ENCODE measurements at regions not wholly inside any gene's neighbourhood (a gene's known extent, or its start where the extent isn't known, plus 50 kb on each side); places are given as distances from the start of the nearest gene placed in this dataset.

- H4K20me1 ChIP-seq (ENCODE audit: insufficient read depth) = no peaks in the 10 kb centered on the region
- H3F3A ChIP-seq (replicated peaks; ENCODE audit: insufficient read depth) = no peaks in the 10 kb centered on the region
- CTCF ChIA-PET = interaction anchor here (0.6 kb wide), 1 partner anchor 159 kb away, joined by 3 read pairs; no protein-coding TSS in a partner anchor
- H3K4me3 ChIP-seq (ENCODE audit: low read depth in 2 of 2, low read length in 1 of 2) = no peak overlapping the region
- H3K9me2 ChIP-seq = no peaks in the 10 kb centered on the region
- H3K36me3 ChIP-seq (replicated peaks in 1 of 2; ENCODE audit: control insufficient read depth in 1 of 2, insufficient read depth in 2 of 2, low read length in 1 of 2) = no peaks in the 10 kb centered on the region
- DNase-seq = no peak
- no peak overlapping the region for H3K27ac ChIP-seq (ENCODE audit: low read depth in 2 of 2, low read length in 1 of 2)
- H3K4me2 ChIP-seq = no peak overlapping the region
- H3K79me2 ChIP-seq (ENCODE audit: insufficient read depth) = no peaks in the 10 kb centered on the region
- TF ChIP-seq TCF12 (IDR thresholded peaks at IDR 0.05) (no peak), USF1 (IDR thresholded peaks at IDR 0.05; ENCODE audit: borderline replicate concordance, low read depth) (no peak), SIN3A (IDR thresholded peaks at IDR 0.05; ENCODE audit: borderline replicate concordance, low read depth, low read length) (no peak), NRF1 (IDR thresholded peaks at IDR 0.05; ENCODE audit: low read depth, low read length) (no peak), EP300 (IDR thresholded peaks at IDR 0.05; ENCODE audit: borderline replicate concordance in 1 of 2, low read depth in 1 of 2, low read length in 1 of 2) (no peak), POLR2AphosphoS5 (IDR thresholded peaks at IDR 0.05; ENCODE audit: low read depth, low read length) (no peak)
- POLR2A ChIA-PET = no interaction called here
- 79% methylated on average over 6 of the region's 6 CpGs for WGBS (ENCODE audit: low lambda C conversion rate)
- no peaks in the 10 kb centered on the region for H3K4me1 ChIP-seq (ENCODE audit: control insufficient read depth in 1 of 2, insufficient read depth in 2 of 2, low read depth in 1 of 2, low read length in 1 of 2)
- no peaks in the 10 kb centered on the region for H3K27me3 ChIP-seq (ENCODE audit: insufficient read depth)
- H3K9ac ChIP-seq = no peak overlapping the region
- H2AFZ ChIP-seq (ENCODE audit: low read depth) = no peak overlapping the region
- H3K9me3 ChIP-seq = no peaks in the 10 kb centered on the region
These were observed 748.1 kb downstream of the DACH1 start for GRCh38 chr13:71118779-71119364.

- Histone ChIP-seq H3K9me2 (no peaks in the 10 kb centered on the region), H3K36me3 (replicated peaks in 1 of 2; ENCODE audit: control insufficient read depth in 1 of 2, insufficient read depth in 2 of 2, low read length in 1 of 2) (no peaks in the 10 kb centered on the region), H2AFZ (ENCODE audit: low read depth) (no peak overlapping the region), H3K4me3 (ENCODE audit: low read depth in 2 of 2, low read length in 1 of 2) (no peak overlapping the region), H3K9me3 (no peaks in the 10 kb centered on the region), H4K20me1 (ENCODE audit: insufficient read depth) (no peaks in the 10 kb centered on the region), H3K79me2 (ENCODE audit: insufficient read depth) (no peaks in the 10 kb centered on the region), H3K4me1 (ENCODE audit: control insufficient read depth in 1 of 2, insufficient read depth in 2 of 2, low read depth in 1 of 2, low read length in 1 of 2) (no peaks in the 10 kb centered on the region), H3F3A (replicated peaks; ENCODE audit: insufficient read depth) (no peaks in the 10 kb centered on the region), H3K27me3 (ENCODE audit: insufficient read depth) (no peaks in the 10 kb centered on the region), H3K27ac (ENCODE audit: low read depth in 2 of 2, low read length in 1 of 2) (no peak overlapping the region), H3K4me2 (no peak overlapping the region), H3K9ac (no peak overlapping the region)
- ChIA-PET POLR2A (no interaction called here), CTCF (no interaction called here)
- DNase-seq = no peak
- TF ChIP-seq USF2 (IDR thresholded peaks at IDR 0.05; ENCODE audit: borderline replicate concordance, low read depth, low read length) = no peak
- no peak for TF ChIP-seq GABPA (IDR thresholded peaks at IDR 0.05; ENCODE audit: low read depth)
- TF ChIP-seq CTCF (IDR thresholded peaks at IDR 0.05) = no peak
- TF ChIP-seq PBX3 (IDR thresholded peaks at IDR 0.05) = no peak
- no peak for TF ChIP-seq GATA2 (CRISPR knock-in tag; IDR thresholded peaks at IDR 0.05)
- no peak for TF ChIP-seq MXI1 (IDR thresholded peaks at IDR 0.05; ENCODE audit: low read depth, low read length)
- no peak for TF ChIP-seq TEAD4 (IDR thresholded peaks at IDR 0.05; ENCODE audit: borderline replicate concordance, insufficient read depth)
- TF ChIP-seq ELF1 (IDR thresholded peaks at IDR 0.05) = no peak
- TF ChIP-seq REST (IDR thresholded peaks at IDR 0.05; ENCODE audit: low read depth, low read length) = no peak
- no peak for TF ChIP-seq RFX5 (IDR thresholded peaks at IDR 0.05; ENCODE audit: low read length)
- TF ChIP-seq NRF1 (IDR thresholded peaks at IDR 0.05; ENCODE audit: low read depth, low read length) = no peak
- TF ChIP-seq JUND (IDR thresholded peaks at IDR 0.05) = no peak
- no peak for TF ChIP-seq TAF1 (IDR thresholded peaks at IDR 0.05; ENCODE audit: borderline replicate concordance, low read depth, low read length)
- no peak for TF ChIP-seq RCOR1 (IDR thresholded peaks at IDR 0.05; ENCODE audit: low read length)
- no peak for TF ChIP-seq RAD21 (IDR thresholded peaks at IDR 0.05; ENCODE audit: low read length)
- no peak for TF ChIP-seq FOSL2 (IDR thresholded peaks at IDR 0.05; ENCODE audit: borderline replicate concordance, low read depth)
- TF ChIP-seq MAX (IDR thresholded peaks at IDR 0.05; ENCODE audit: low read depth) = no peak
These were observed 749.1 kb downstream of the DACH1 start for GRCh38 chr13:71117920-71118319.
